ENCODE measurements at regions not wholly inside any gene's neighbourhood (a gene's known extent, or its start where the extent isn't known, plus 50 kb on each side); places are given as distances from the start of the nearest gene placed in this dataset.

DNA sequence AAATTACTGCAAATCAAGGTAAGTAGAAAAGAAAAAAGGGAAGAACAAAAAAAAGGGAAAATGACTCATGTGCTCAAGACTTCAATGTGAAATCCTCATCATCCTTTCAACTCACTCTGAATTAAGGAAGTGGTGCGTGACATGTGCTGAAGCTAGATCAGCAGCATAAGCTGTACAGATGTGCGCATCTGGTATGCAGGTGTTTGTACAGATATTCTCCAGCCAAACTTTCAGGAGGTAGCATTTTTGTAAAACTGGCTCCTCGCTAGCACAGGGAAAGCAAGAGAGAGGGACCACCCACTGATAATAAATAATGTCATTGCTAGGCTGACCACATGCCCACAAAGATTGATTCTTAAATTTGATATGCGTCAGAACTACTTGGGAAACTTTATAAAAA is 253.9 kb upstream of the RGMB start:
- TF ChIP-seq MAX (IDR thresholded peaks at IDR 0.05) (no peak), POLR2AphosphoS5 (IDR thresholded peaks at IDR 0.05; ENCODE audit: low read depth, low read length) (no peak), CTCF (IDR thresholded peaks at IDR 0.05; ENCODE audit: control extremely low read depth in 1 of 3, insufficient read depth in 1 of 3, low read depth in 1 of 3, low read length in 3 of 3) (no peak), RXRA (IDR thresholded peaks at IDR 0.05; ENCODE audit: insufficient read depth, low read depth, low read length) (no peak), CHD2 (IDR thresholded peaks at IDR 0.05; ENCODE audit: low read length) (no peak), TEAD4 (IDR thresholded peaks at IDR 0.05; ENCODE audit: low read depth, low read length) (no peak), POU5F1 (IDR thresholded peaks at IDR 0.05; ENCODE audit: low read depth, low read length) (no peak), POLR2A (IDR thresholded peaks at IDR 0.05; ENCODE audit: control extremely low read depth in 1 of 2, low read depth in 2 of 2, low read length in 2 of 2) (no peak), GTF2F1 (IDR thresholded peaks at IDR 0.05; ENCODE audit: borderline replicate concordance, low read depth, low read length) (no peak), CEBPB (IDR thresholded peaks at IDR 0.05; ENCODE audit: low read depth, low read length) (no peak), EP300 (IDR thresholded peaks at IDR 0.05; ENCODE audit: borderline replicate concordance in 1 of 2, low read depth in 2 of 2, low read length in 2 of 2) (no peak), GABPA (IDR thresholded peaks at IDR 0.05; ENCODE audit: borderline replicate concordance, insufficient read depth, low read length) (no peak), JUN (IDR thresholded peaks at IDR 0.05; ENCODE audit: low read depth, low read length) (no peak)

Data from H1 (cell line).